ENCODE measurements at regions not wholly inside any gene's neighbourhood (a gene's known extent, or its start where the extent isn't known, plus 50 kb on each side); places are given as distances from the start of the nearest gene placed in this dataset.

DNA sequence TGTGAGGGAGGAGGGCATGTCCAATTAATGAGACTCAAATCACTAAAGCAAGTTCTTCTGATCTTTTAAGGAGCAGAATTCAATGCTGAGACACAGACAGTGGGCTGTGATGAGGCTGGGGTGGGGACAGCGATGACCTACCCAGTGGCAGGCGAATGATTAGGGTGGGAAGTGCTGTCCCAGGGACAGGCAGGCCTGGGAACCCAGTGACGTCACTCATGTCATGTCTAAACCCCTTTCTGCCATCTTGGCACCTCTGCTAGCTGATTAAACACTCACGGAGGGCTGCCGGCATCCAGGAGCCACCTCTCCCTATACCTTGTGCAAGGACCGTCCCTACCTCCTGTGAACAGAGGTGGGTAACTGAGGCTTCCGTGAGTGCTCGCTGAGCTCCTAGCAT, 1235.2 kb downstream of the TBC1D22A start:
- TF ChIP-seq, protein P1, sequence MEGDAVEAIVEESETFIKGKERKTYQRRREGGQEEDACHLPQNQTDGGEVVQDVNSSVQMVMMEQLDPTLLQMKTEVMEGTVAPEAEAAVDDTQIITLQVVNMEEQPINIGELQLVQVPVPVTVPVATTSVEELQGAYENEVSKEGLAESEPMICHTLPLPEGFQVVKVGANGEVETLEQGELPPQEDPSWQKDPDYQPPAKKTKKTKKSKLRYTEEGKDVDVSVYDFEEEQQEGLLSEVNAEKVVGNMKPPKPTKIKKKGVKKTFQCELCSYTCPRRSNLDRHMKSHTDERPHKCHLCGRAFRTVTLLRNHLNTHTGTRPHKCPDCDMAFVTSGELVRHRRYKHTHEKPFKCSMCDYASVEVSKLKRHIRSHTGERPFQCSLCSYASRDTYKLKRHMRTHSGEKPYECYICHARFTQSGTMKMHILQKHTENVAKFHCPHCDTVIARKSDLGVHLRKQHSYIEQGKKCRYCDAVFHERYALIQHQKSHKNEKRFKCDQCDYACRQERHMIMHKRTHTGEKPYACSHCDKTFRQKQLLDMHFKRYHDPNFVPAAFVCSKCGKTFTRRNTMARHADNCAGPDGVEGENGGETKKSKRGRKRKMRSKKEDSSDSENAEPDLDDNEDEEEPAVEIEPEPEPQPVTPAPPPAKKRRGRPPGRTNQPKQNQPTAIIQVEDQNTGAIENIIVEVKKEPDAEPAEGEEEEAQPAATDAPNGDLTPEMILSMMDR (IDR thresholded peaks at IDR 0.05; ENCODE audit: low read length), result no peak
- TF ChIP-seq EZH2phosphoT487 (IDR thresholded peaks at IDR 0.05; ENCODE audit: low read length), result no peak
- no peak for TF ChIP-seq EZH2 (optimal IDR thresholded peaks at IDR 0.05; ENCODE audit: low read depth, low read length)

Measured in MM.1S (cell line).